Ectodermal cell (in vitro differentiated cells): ENCODE measurements at regions not wholly inside any gene's neighbourhood (a gene's known extent, or its start where the extent isn't known, plus 50 kb on each side); places are given as distances from the start of the nearest gene placed in this dataset.

Experiments
- H3K27ac ChIP-seq: 2 replicates; pipeline ENCODE4 v1.7.0; 2013; ENCODE audit warnings: mild to moderate bottlenecking, low read depth, low read length; ENCODE audit not compliant: insufficient read depth, poor library complexity, severe bottlenecking
- H3K27me3 ChIP-seq: 2 replicates; pipeline ENCODE4 v1.7.0; 2013; ENCODE audit warnings: mild to moderate bottlenecking, low read length; ENCODE audit not compliant: insufficient read depth, control insufficient read depth, poor library complexity, severe bottlenecking
- H3K36me3 ChIP-seq: one replicate; pipeline ENCODE4 v1.7.0; 2013; ENCODE audit warnings: low read length; ENCODE audit not compliant: control insufficient read depth, insufficient read depth
- H3K4me1 ChIP-seq: one replicate; pipeline ENCODE4 v1.7.0; 2013; ENCODE audit warnings: low read length; ENCODE audit not compliant: control insufficient read depth, insufficient read depth
- H3K4me3 ChIP-seq: 2 replicates; pipeline ENCODE4 v1.7.0; 2013; ENCODE audit warnings: low read depth, low read length, control low read depth; ENCODE audit not compliant: insufficient read depth
- H3K9me3 ChIP-seq: 2 replicates; pipeline ENCODE4 v1.7.0; 2013; ENCODE audit warnings: mild to moderate bottlenecking, low read length, moderate library complexity; ENCODE audit not compliant: control insufficient read depth
- WGBS, 2 experiments: methylation state at CpG; one replicate each; pipeline ENCODE4 v1.1.7; 2013; ENCODE audit warnings: missing lambda C conversion rate in 2 of 2; 5-methylcytosine and 5-hydroxymethylcytosine counted together

GRCh38 chr11:70863993-70864392, 388.4 kb downstream of the SHANK2 start:
- Histone ChIP-seq H3K4me3 (no peak overlapping the region), H3K36me3 (no peaks in the 10 kb centered on the region), H3K4me1 (peaks cover 13% of the 10 kb centered on the region), H3K9me3 (no peaks in the 10 kb centered on the region), H3K27me3 (no peaks in the 10 kb centered on the region), H3K27ac (no peak overlapping the region)
- WGBS, 2 experiments: 92 to 93% methylated on average over 4 of the region's 4 CpGs

- 91 to 92% methylated on average over 10 of the region's 10 CpGs for WGBS, 2 experiments
- H3K4me1 ChIP-seq: peaks cover 13% of the 10 kb centered on the region
- no peak overlapping the region for H3K27ac ChIP-seq
Observed at GRCh38 chr11:70865356-70865755, 387.0 kb downstream of the SHANK2 start.

GRCh38 chr11:70866834-70867233, 385.5 kb downstream of the SHANK2 start:
- Histone ChIP-seq H3K27me3 (no peaks in the 10 kb centered on the region), H3K9me3 (no peaks in the 10 kb centered on the region), H3K4me1 (peaks cover 3% of the 10 kb centered on the region), H3K36me3 (no peaks in the 10 kb centered on the region), H3K4me3 (no peak overlapping the region), H3K27ac (no peak overlapping the region)
- 90 to 94% methylated on average over 9 of the region's 9 CpGs for WGBS, 2 experiments

More at GRCh38 chr11:70865356-70865755, 387.0 kb downstream of the SHANK2 start:
- H3K36me3 ChIP-seq: no peaks in the 10 kb centered on the region
- H3K9me3 ChIP-seq: no peaks in the 10 kb centered on the region
- H3K4me3 ChIP-seq: no peak overlapping the region
- no peaks in the 10 kb centered on the region for H3K27me3 ChIP-seq

DNA sequence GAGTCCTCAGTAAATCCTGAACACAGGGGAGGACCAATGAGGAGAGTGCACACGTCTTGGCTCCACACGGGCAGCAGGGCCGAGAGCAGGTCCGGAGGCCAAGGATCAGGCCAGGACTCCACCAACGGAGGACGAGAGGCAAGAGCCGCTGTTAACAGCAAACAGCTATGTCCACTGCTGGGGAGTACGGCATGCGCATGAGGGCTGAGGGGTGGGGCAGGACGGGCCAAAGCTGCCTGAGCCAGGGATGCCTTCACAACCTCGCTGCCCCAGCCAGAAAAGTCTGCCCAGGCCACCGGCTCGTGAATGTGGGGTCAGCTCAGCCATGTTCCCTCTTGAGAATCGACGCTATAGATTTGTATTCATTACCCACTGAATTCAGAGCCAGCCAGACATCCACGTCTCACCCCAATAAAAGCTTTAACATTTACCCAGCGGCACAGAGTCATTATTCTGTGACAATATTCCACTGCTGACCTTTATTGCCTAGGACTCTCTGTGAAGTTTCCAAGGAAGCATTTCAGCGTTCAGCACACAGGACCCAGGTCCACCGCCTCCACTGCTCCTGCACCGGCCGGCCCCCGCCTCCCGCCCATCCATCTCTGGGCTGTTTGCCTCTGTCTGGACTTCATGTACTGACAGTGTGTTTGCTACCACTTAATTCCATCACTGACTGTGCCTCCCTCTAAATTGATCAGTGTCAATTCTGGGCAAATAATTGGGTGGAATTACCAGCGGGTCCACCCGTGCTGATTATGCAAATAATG, 384.9 kb downstream of the SHANK2 start:
- Histone ChIP-seq H3K36me3 (no peaks in the 10 kb centered on the region), H3K27me3 (no peaks in the 10 kb centered on the region), H3K4me3 (no peak overlapping the region), H3K9me3 (no peaks in the 10 kb centered on the region), H3K27ac (no peak overlapping the region), H3K4me1 (no peaks in the 10 kb centered on the region)
- 89 to 91% methylated on average over 25 of the region's 25 CpGs for WGBS, 2 experiments

- H3K4me1 ChIP-seq: peaks cover 8% of the 10 kb centered on the region
Observed at GRCh38 chr11:70868341-70868885, 384.0 kb downstream of the SHANK2 start.

GRCh38 chr11:70869054-70869453, 383.3 kb downstream of the SHANK2 start:
- Histone ChIP-seq H3K4me3 (no peak overlapping the region), H3K4me1 (peaks cover 10% of the 10 kb centered on the region), H3K9me3 (no peaks in the 10 kb centered on the region), H3K27ac (no peak overlapping the region), H3K27me3 (no peaks in the 10 kb centered on the region), H3K36me3 (no peaks in the 10 kb centered on the region)
- WGBS, 2 experiments: 94 to 95% methylated on average over 10 of the region's 10 CpGs

More at GRCh38 chr11:70868341-70868885, 384.0 kb downstream of the SHANK2 start:
- H3K27me3 ChIP-seq: no peaks in the 10 kb centered on the region
- no peaks in the 10 kb centered on the region for H3K36me3 ChIP-seq
- no peak overlapping the region for H3K4me3 ChIP-seq
- no peak overlapping the region for H3K27ac ChIP-seq
- WGBS, 2 experiments: 89 to 96% methylated on average over 8 of the region's 8 CpGs
- H3K9me3 ChIP-seq: no peaks in the 10 kb centered on the region

DNA sequence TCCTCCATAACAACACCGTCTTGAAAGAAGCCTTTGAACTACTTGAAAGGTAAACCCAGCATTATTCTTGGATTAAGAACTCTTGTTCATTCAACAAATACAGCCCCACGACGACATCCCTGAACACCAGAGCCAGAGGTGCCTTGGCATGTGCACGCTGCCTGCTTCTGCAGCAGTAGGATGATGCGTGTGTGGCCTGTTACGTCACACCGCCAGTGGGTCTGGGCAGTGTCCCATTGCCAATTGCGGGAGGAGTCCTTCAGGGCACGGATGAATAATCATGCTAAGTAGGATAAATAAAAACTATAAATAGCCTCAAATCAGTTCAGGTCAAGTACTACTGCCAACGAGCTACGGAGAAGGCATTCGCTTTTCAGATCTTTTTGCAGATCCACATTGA, 380.5 kb downstream of the SHANK2 start:
- Histone ChIP-seq H3K4me1 (peaks cover 10% of the 10 kb centered on the region), H3K27ac (no peak overlapping the region), H3K36me3 (no peaks in the 10 kb centered on the region), H3K9me3 (no peaks in the 10 kb centered on the region), H3K27me3 (no peaks in the 10 kb centered on the region), H3K4me3 (no peak overlapping the region)
- 94 to 95% methylated on average over 12 of the region's 12 CpGs for WGBS, 2 experiments

GRCh38 chr11:70872299-70872698, 380.1 kb downstream of the SHANK2 start:
- WGBS, 2 experiments: 94 to 95% methylated on average over 11 of the region's 11 CpGs
- Histone ChIP-seq H3K36me3 (no peaks in the 10 kb centered on the region), H3K9me3 (no peaks in the 10 kb centered on the region), H3K4me1 (peaks cover 10% of the 10 kb centered on the region), H3K4me3 (no peak overlapping the region), H3K27ac (no peak overlapping the region), H3K27me3 (no peaks in the 10 kb centered on the region)

DNA sequence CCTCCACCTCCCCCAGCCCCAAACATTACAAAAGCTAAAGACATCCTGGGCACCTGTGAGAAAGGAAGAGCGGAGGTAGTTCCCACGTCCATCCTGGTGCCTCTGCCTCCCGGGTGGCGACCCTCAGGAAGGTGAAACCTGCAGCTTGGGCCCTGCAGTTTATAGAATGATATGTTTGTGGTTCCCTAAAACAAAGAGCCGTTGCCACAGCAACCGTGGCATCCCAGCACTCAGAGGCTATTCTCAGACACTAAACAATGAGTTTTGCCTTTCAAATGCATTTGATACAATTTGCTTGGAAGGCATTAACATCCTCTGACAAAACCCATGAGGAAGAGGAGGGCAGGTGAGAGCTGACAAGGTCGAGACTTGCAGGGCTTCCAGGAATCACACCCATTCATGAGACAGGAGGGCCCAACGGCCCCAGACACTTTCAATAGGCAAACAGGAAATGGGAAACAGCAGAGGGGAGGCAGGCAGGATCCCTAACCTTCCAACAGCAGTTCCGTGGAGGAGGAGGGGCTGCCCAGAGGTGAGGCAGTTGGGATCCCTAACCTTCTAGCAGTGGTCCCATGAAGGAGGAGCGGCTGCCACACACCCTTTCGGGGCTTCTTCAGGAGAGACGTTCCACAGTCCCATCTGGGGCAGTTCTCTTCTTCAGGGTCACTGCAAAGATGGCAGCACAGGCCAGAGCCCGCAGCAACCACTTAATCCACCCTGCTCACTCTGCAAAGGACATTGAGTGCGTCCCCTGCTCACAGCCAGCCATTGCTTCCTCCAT, 379.2 kb downstream of the SHANK2 start:
- WGBS, 2 experiments: 53 to 55% methylated on average over 14 of the region's 14 CpGs
- H3K4me1 ChIP-seq: peaks cover 10% of the 10 kb centered on the region
- H3K9me3 ChIP-seq: no peaks in the 10 kb centered on the region
- H3K36me3 ChIP-seq: no peaks in the 10 kb centered on the region
- H3K27ac ChIP-seq: no peak overlapping the region
- H3K27me3 ChIP-seq: no peaks in the 10 kb centered on the region
- no peak overlapping the region for H3K4me3 ChIP-seq

DNA sequence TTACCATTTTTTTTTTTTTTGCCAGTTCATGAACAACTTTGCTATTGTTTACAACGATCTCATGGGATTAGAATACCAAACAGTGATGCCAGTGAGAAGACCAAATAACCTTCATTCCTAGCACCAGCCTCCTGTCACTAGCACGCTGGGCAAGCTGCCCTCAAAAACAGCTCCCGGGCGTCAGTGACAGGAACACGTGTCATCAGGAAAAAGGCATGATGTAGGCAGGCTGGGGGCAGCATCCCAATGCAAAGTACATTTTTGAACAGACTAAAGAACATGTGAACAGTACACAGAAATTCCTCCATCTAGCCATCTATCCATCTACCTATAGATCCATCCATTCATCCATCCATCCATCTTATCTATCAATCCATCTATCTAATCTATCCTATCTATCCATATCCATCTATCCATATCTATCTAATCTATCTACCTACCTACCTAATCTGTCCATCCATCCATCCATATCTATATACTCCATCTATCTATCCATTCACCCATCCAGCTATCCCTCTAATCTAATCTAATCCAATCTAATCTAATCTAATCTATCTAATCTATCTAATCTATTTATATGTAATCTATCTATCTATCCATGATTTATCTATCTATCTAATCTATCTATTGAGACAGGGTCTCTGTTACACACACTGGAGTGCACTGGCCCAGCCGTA, 378.5 kb downstream of the SHANK2 start:
- H3K4me1 ChIP-seq: peaks cover 10% of the 10 kb centered on the region
- H3K36me3 ChIP-seq: no peaks in the 10 kb centered on the region
- no peaks in the 10 kb centered on the region for H3K27me3 ChIP-seq
- no peaks in the 10 kb centered on the region for H3K9me3 ChIP-seq
- no peak overlapping the region for H3K27ac ChIP-seq
- 91 to 93% methylated on average over 6 of the region's 6 CpGs for WGBS, 2 experiments
- H3K4me3 ChIP-seq: no peak overlapping the region
